Left ventricle myocardium superior (tissue), 1 donor: ENCODE measurements at regions not wholly inside any gene's neighbourhood (a gene's known extent, or its start where the extent isn't known, plus 50 kb on each side); places are given as distances from the start of the nearest gene placed in this dataset.
"Not testable (repeated sequence)": the region's sequence is repeated elsewhere in the genome, so short reads cannot be mapped to it uniquely, and the experiment has no call there.

Experiments
- ATAC-seq: fragments of 200-7000 bp; cut with Tn5 transposase; one replicate; pipeline ENCODE4 v1.9.1; 2020; ENCODE audit warnings: mild to moderate bottlenecking, moderate library complexity
- DNase-seq: peaks from one replicate; pipeline ENCODE4 v3.0.0-alpha.2; 2020
- intact Hi-C: fragments of 100-400 bp; cut with micrococcal nuclease; formaldehyde crosslinking; loops from one replicate; pipeline ENCODE4 v1.11.0; 2022
- donor health status: DM: no; HTN: yes; CAD: no; lungs with severe emphysema.

GRCh38 chr7:149579365-149579764 is 81.8 kb upstream of the ZNF746 start:
- DNase-seq, ATAC-seq, intact Hi-C loops: not testable (repeated sequence)

GRCh38 chr7:149574428-149574827 is 76.8 kb upstream of the ZNF746 start:
- intact Hi-C loops, ATAC-seq, DNase-seq: not testable (repeated sequence)

GRCh38 chr7:149573519-149573918 is 75.9 kb upstream of the ZNF746 start:
- DNase-seq = no peak
- intact Hi-C loops = no loop called here
- ATAC-seq = no peak

- ATAC-seq, intact Hi-C loops, DNase-seq: not testable (repeated sequence)
Observed at GRCh38 chr7:149572920-149573319, 75.3 kb upstream of the ZNF746 start.

GRCh38 chr7:149570784-149571183 is 73.2 kb upstream of the ZNF746 start:
- DNase-seq (no peak), ATAC-seq (no peak)
- intact Hi-C loops = no loop called here

- intact Hi-C loops = no loop called here
- no peak for DNase-seq
- no peak for ATAC-seq
Observed at GRCh38 chr7:149569726-149570422, 72.3 kb upstream of the ZNF746 start.

- no peak for DNase-seq
- intact Hi-C loops = no loop called here
- ATAC-seq = no peak
Observed at GRCh38 chr7:149569025-149569725, 71.6 kb upstream of the ZNF746 start.

- DNase-seq (no peak), ATAC-seq (no peak)
- intact Hi-C loops = no loop called here
Observed at GRCh38 chr7:149568218-149568617, 70.6 kb upstream of the ZNF746 start.

GRCh38 chr7:149566103-149566502 is 68.5 kb upstream of the ZNF746 start:
- no peak for ATAC-seq
- intact Hi-C loops = no loop called here
- DNase-seq = no peak

GRCh38 chr7:149565096-149565382 is 67.4 kb upstream of the ZNF746 start:
- no peak for ATAC-seq
- intact Hi-C loops = no loop called here
- no peak for DNase-seq

- intact Hi-C loops = no loop called here
- ATAC-seq (peak; percentile 38), DNase-seq (no peak)
Observed at GRCh38 chr7:149564340-149565095, 66.9 kb upstream of the ZNF746 start.

- DNase-seq = no peak
- ATAC-seq = no peak
- intact Hi-C loops = no loop called here
Observed at GRCh38 chr7:149562602-149563001, 65.0 kb upstream of the ZNF746 start.

GRCh38 chr7:149561072-149561471 is 63.5 kb upstream of the ZNF746 start:
- DNase-seq = no peak
- ATAC-seq = no peak
- intact Hi-C loops = no loop called here

GRCh38 chr7:149559711-149560110 is 62.1 kb upstream of the ZNF746 start:
- DNase-seq = no peak
- ATAC-seq = no peak

GRCh38 chr7:149558149-149558861 is 60.7 kb upstream of the ZNF746 start:
- no peak for DNase-seq
- intact Hi-C loops = no loop called here
- ATAC-seq = no peak

More at GRCh38 chr7:149559711-149560110, 62.1 kb upstream of the ZNF746 start:
- intact Hi-C loops = no loop called here

GRCh38 chr7:149556525-149556924 is 58.9 kb upstream of the ZNF746 start:
- ATAC-seq, intact Hi-C loops, DNase-seq: not testable (repeated sequence)

GRCh38 chr7:149554821-149555220 is 57.2 kb upstream of the ZNF746 start:
- DNase-seq = not testable (repeated sequence)

GRCh38 chr7:149553991-149554390 is 56.4 kb upstream of the ZNF746 start:
- DNase-seq, ATAC-seq, intact Hi-C loops: not testable (repeated sequence)

More at GRCh38 chr7:149554821-149555220, 57.2 kb upstream of the ZNF746 start:
- ATAC-seq, intact Hi-C loops: not testable (repeated sequence)

- ATAC-seq (peak; percentile 20), DNase-seq (no peak)
- intact Hi-C loops = no loop called here
Observed at GRCh38 chr7:149552799-149553198, 55.2 kb upstream of the ZNF746 start.
